ENCODE measurements at regions not wholly inside any gene's neighbourhood (a gene's known extent, or its start where the extent isn't known, plus 50 kb on each side); places are given as distances from the start of the nearest gene placed in this dataset.

- H4K5ac ChIP-seq (ENCODE audit: low read depth, low read length) = peak overlapping the region; percentile 55; the same call in 1 of the 2 replicates
- no peak overlapping the region; the same call in 1 of the 2 replicates for H4K91ac ChIP-seq (ENCODE audit: insufficient read depth, low read depth, low read length)
- ChIA-PET CTCF (no interaction called here), POLR2A (ENCODE audit: unreplicated experiment) (no interaction called here)
- ATAC-seq (ENCODE audit: low read depth) (no peak), DNase-seq (peak; percentile 90)
- H3K18ac ChIP-seq (ENCODE audit: low read depth, low read length) = peak overlapping the region; percentile 70; the same call in 1 of the 2 replicates
- H3K27ac ChIP-seq (ENCODE audit: insufficient read depth, low read length) = no peak overlapping the region
- no peak overlapping the region for H2AK9ac ChIP-seq (replicated peaks; ENCODE audit: low read depth, low read length, poor library complexity)
- no peak overlapping the region; the same call in 1 of the 2 replicates for H3K4me2 ChIP-seq (ENCODE audit: low read depth, low read length)
- no peaks in the 10 kb centered on the region; the same call in 1 of the 2 replicates for H3K9me3 ChIP-seq (ENCODE audit: control insufficient read depth, insufficient read depth, low read length)
- WGBS, 2 experiments (ENCODE audit: extremely low coverage in 2 of 2, insufficient read length in 1 of 2) = no CpG with 5 or more reads among the region's 2 CpGs
- no peak overlapping the region for H3K56ac ChIP-seq (ENCODE audit: extremely low read depth, insufficient read depth, low read length)
- H3K4ac ChIP-seq (ENCODE audit: low read depth, low read length) = no peak overlapping the region
- H3K4me1 ChIP-seq (ENCODE audit: control insufficient read depth, insufficient read depth, low read length) = peaks cover 15% of the 10 kb centered on the region
- no peak overlapping the region for H3K4me3 ChIP-seq (ENCODE audit: insufficient read depth, low read depth, low read length)
- H3K9me1 ChIP-seq (ENCODE audit: insufficient read depth, low read length) = 0 out of 2 replicates have a peak, but pooled peaks cover 4% of the 10 kb centered on the region
- dilution Hi-C loops (cut with HindIII; ENCODE audit: low sequenced_read_pairs, unreplicated experiment) (no loop called here), intact Hi-C loops (cut with micrococcal nuclease) (no loop called here), in situ Hi-C loops (cut with MboI; ENCODE audit: low sequenced_read_pairs) (no loop called here)
- no peaks in the 10 kb centered on the region for H3K36me3 ChIP-seq (ENCODE audit: control insufficient read depth, insufficient read depth, low read length)
- H2AFZ ChIP-seq (replicated peaks; ENCODE audit: low read length, poor library complexity) = no peak overlapping the region
- no peak overlapping the region for H2BK15ac ChIP-seq (ENCODE audit: low read depth, low read length)
- H3K79me1 ChIP-seq (ENCODE audit: low read depth in 1 of 2, low read length in 2 of 2) = no peaks in the 10 kb centered on the region
- H2BK120ac ChIP-seq (ENCODE audit: low read depth, low read length) = no peak overlapping the region
- no peaks in the 10 kb centered on the region for H4K20me1 ChIP-seq (ENCODE audit: insufficient read depth, low read length)
- TF ChIP-seq, protein P1, sequence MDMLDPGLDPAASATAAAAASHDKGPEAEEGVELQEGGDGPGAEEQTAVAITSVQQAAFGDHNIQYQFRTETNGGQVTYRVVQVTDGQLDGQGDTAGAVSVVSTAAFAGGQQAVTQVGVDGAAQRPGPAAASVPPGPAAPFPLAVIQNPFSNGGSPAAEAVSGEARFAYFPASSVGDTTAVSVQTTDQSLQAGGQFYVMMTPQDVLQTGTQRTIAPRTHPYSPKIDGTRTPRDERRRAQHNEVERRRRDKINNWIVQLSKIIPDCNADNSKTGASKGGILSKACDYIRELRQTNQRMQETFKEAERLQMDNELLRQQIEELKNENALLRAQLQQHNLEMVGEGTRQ (IDR thresholded peaks at IDR 0.05; ENCODE audit: low read depth, low read length) = peak; percentile 86
- TF ChIP-seq SMC3 (IDR thresholded peaks at IDR 0.05; ENCODE audit: low read depth, low read length) = no peak
- H3K23ac ChIP-seq (ENCODE audit: low read depth, low read length) = no peak overlapping the region
- H3K27me3 ChIP-seq (ENCODE audit: control insufficient read depth, insufficient read depth, low read length) = no peaks in the 10 kb centered on the region
- no peak overlapping the region for H3K9ac ChIP-seq (ENCODE audit: low read depth, low read length)
- H3K14ac ChIP-seq (replicated peaks; ENCODE audit: low read depth, low read length) = 0 out of 2 replicates have a peak overlapping the region, but pooled peaks have one; percentile 16
- peak overlapping the region; percentile 3 for H2BK5ac ChIP-seq (ENCODE audit: low read depth, low read length, poor library complexity, severe bottlenecking)
- BruUV-seq (replicated peaks) = no TSS peak
- no peak overlapping the region for H4K8ac ChIP-seq (ENCODE audit: low read depth in 2 of 2, low read length in 2 of 2)
- no peak overlapping the region; the same call in 1 of the 2 replicates for H2BK20ac ChIP-seq (ENCODE audit: low read depth, low read length)
- no peak overlapping the region; the same call in 1 of the 2 replicates for H2AK5ac ChIP-seq (ENCODE audit: low read depth, low read length)
Observed at GRCh38 chr20:11376998-11377397, 540.7 kb upstream of the BTBD3 start.
